GM06990 (cell line): ENCODE measurements at regions not wholly inside any gene's neighbourhood (a gene's known extent, or its start where the extent isn't known, plus 50 kb on each side); places are given as distances from the start of the nearest gene placed in this dataset.

Source experiments
- DNase-seq: peaks from one replicate; pipeline ENCODE4 v3.0.0-alpha.2; 2011; ENCODE audit not compliant: insufficient read length; ENCODE audit errors: extremely low read depth
- H3K27me3 ChIP-seq: replicated peaks from 2 replicates; pipeline ENCODE4 v1.6.0; 2011; ENCODE audit warnings: low read length; ENCODE audit not compliant: control insufficient read depth, insufficient read depth
- H3K36me3 ChIP-seq: 2 replicates; pipeline ENCODE4 v1.5.1; 2011; ENCODE audit warnings: low read length; ENCODE audit not compliant: control insufficient read depth, insufficient read depth
- H3K4me3 ChIP-seq: replicated peaks from 2 replicates; pipeline ENCODE4 v1.5.1; 2011; ENCODE audit warnings: low read depth, mild to moderate bottlenecking, control low read depth, low read length
- CTCF ChIP-seq: IDR thresholded peaks from 2 replicates; pipeline ENCODE4 v1.5.1; 2011; ENCODE audit warnings: low read length, control low read depth, mild to moderate bottlenecking, inconsistent platforms; ENCODE audit not compliant: insufficient read depth, poor library complexity, severe bottlenecking

DNA sequence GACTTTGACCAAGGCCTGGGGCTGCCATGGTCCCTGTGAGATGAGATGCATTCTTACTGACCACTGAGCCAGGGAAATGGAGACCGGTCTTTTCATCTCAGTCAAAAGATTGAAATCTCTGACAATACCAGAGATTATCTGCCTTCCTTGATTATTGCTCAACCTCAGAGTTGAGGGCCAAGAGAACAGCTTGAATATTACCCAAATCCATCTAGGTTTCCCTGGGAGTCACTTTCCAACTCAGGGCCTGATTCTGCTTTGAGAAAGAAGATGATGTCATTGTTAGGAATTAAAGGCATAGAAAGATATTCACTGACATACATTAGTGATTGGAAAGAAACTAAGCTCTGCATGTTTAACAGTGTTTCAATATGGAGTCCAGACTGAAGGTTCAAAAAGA is 515.9 kb upstream of the TBX3 start:
- DNase-seq = no peak
- Histone ChIP-seq H3K36me3 (no peaks in the 10 kb centered on the region), H3K4me3 (no peak overlapping the region), H3K27me3 (no peaks in the 10 kb centered on the region)
- no peak for TF ChIP-seq CTCF

DNA sequence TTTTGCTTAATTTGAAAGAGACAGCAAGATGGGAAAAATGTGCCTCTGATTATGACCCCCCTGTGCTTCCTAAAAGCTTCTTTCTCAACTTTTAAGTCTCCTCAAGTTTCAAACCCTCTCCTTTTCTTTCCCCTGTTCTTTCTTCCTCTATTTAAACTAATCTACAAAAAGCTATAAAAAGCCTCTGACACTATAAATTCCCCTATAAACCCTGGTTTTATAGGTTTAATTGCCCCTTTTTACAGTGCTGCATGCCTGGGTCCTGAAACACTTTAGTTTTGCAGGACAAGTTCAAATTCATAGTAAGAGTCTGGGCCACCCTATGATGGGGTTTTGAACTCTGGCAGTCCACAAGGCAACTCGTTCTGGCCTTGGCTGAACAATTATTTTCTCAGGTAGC is 510.9 kb upstream of the TBX3 start:
- no peak overlapping the region for H3K4me3 ChIP-seq
- DNase-seq = no peak
- H3K36me3 ChIP-seq = no peaks in the 10 kb centered on the region
- no peaks in the 10 kb centered on the region for H3K27me3 ChIP-seq
- TF ChIP-seq CTCF = no peak

- H3K36me3 ChIP-seq = no peaks in the 10 kb centered on the region
- no peak overlapping the region for H3K4me3 ChIP-seq
- DNase-seq = no peak
- H3K27me3 ChIP-seq = no peaks in the 10 kb centered on the region
- no peak for TF ChIP-seq CTCF
Observed at GRCh38 chr12:115194448-115194847, 510.5 kb upstream of the TBX3 start.

DNA sequence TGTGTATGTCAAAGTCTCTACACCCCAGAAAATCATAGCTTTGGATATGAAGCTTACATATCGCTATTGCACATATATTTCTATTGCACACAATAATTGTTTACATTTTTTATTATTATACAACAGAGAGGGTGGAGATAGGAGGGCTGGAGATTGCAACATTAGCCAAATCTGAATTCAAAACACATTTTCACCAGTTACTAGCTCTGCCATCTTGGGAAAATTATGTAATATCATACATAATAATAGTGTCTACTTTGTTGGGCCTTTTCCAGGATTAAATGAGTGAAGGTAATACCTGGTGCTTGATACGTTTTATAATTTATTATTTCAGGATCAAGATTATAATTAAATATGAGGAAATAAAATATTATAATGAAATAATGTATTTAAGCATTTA is 507.4 kb upstream of the TBX3 start:
- Histone ChIP-seq H3K36me3 (no peaks in the 10 kb centered on the region), H3K27me3 (no peaks in the 10 kb centered on the region), H3K4me3 (no peak overlapping the region)
- no peak for DNase-seq
- no peak for TF ChIP-seq CTCF

- H3K4me3 ChIP-seq = no peak overlapping the region
- H3K36me3 ChIP-seq = no peaks in the 10 kb centered on the region
- no peak for TF ChIP-seq CTCF
Observed at GRCh38 chr12:115190010-115190770, 506.2 kb upstream of the TBX3 start.

GRCh38 chr12:115185506-115185905 is 501.5 kb upstream of the TBX3 start:
- Histone ChIP-seq H3K27me3 (no peaks in the 10 kb centered on the region), H3K4me3 (no peak overlapping the region), H3K36me3 (no peaks in the 10 kb centered on the region)
- DNase-seq = no peak
- no peak for TF ChIP-seq CTCF

More at GRCh38 chr12:115190010-115190770, 506.2 kb upstream of the TBX3 start:
- DNase-seq = no peak
- H3K27me3 ChIP-seq = no peaks in the 10 kb centered on the region
